ENCODE measurements at regions not wholly inside any gene's neighbourhood (a gene's known extent, or its start where the extent isn't known, plus 50 kb on each side); places are given as distances from the start of the nearest gene placed in this dataset.

DNA sequence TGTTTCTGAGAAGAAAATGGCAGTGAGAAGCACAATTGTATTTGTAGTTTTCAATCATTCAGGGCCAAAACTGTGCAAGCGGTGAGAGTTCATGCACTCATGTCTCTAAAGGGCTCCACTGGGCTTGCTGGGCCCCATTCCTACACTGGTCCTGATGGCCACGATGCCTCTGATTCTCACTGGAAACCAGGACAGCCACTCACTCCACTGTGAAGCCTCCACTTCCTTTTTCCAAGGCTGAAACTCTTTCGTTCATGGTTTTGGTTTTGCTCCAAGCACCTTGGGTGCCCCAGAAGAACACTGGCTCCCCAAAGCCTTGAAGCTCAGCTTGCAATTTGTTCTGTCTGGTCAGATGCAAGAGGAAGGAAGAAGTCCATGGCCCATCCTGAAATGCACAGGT lies 390.0 kb upstream of the MKI67 start:
- TF ChIP-seq, protein P1, sequence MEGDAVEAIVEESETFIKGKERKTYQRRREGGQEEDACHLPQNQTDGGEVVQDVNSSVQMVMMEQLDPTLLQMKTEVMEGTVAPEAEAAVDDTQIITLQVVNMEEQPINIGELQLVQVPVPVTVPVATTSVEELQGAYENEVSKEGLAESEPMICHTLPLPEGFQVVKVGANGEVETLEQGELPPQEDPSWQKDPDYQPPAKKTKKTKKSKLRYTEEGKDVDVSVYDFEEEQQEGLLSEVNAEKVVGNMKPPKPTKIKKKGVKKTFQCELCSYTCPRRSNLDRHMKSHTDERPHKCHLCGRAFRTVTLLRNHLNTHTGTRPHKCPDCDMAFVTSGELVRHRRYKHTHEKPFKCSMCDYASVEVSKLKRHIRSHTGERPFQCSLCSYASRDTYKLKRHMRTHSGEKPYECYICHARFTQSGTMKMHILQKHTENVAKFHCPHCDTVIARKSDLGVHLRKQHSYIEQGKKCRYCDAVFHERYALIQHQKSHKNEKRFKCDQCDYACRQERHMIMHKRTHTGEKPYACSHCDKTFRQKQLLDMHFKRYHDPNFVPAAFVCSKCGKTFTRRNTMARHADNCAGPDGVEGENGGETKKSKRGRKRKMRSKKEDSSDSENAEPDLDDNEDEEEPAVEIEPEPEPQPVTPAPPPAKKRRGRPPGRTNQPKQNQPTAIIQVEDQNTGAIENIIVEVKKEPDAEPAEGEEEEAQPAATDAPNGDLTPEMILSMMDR (IDR thresholded peaks at IDR 0.05) = no peak
- no peak for TF ChIP-seq EZH2 (IDR thresholded peaks at IDR 0.05)
- TF ChIP-seq EZH2phosphoT487 (IDR thresholded peaks at IDR 0.05) = no peak
